Neural progenitor cell (in vitro differentiated cells): ENCODE measurements at regions not wholly inside any gene's neighbourhood (a gene's known extent, or its start where the extent isn't known, plus 50 kb on each side); places are given as distances from the start of the nearest gene placed in this dataset.

Source experiments
- DNase-seq: peaks from one replicate; pipeline ENCODE4 v3.0.0-alpha.2; 2016; ENCODE audit warnings: low spot score
- H2AFZ ChIP-seq: fragments of 200-600 bp; sonication (generic); replicated peaks from 2 replicates; pipeline ENCODE4 v1.6.1; 2016; ENCODE audit warnings: antibody characterized with exemption
- H3F3A ChIP-seq: fragments of 200-600 bp; sonication (generic); 2 replicates; pipeline ENCODE4 v1.6.1; 2016; ENCODE audit warnings: antibody characterized with exemption, low read depth
- H3K27ac ChIP-seq: fragments of 200-600 bp; sonication (generic); 2 replicates; pipeline ENCODE4 v1.5.1; 2016; ENCODE audit warnings: mild to moderate bottlenecking
- H3K27me3 ChIP-seq: fragments of 200-600 bp; sonication (generic); 2 replicates; pipeline ENCODE4 v1.6.1; 2016; ENCODE audit warnings: mild to moderate bottlenecking, moderate library complexity
- H3K36me3 ChIP-seq: fragments of 200-600 bp; sonication (generic); 2 replicates; pipeline ENCODE4 v1.5.1; 2016
- H3K4me1 ChIP-seq: fragments of 200-600 bp; sonication (generic); 2 replicates; pipeline ENCODE4 v1.6.1; 2016; ENCODE audit warnings: mixed run types
- H3K4me2 ChIP-seq: fragments of 200-600 bp; sonication (generic); 2 replicates; pipeline ENCODE4 v1.6.1; 2016
- H3K4me3 ChIP-seq: fragments of 200-600 bp; sonication (generic); 2 replicates; pipeline ENCODE4 v1.5.1; 2016
- H3K79me2 ChIP-seq: fragments of 200-600 bp; sonication (generic); 2 replicates; pipeline ENCODE4 v1.6.1; 2016; ENCODE audit warnings: low read depth
- H3K9ac ChIP-seq: fragments of 200-600 bp; sonication (generic); 2 replicates; pipeline ENCODE4 v1.6.1; 2016
- H3K9me3 ChIP-seq: fragments of 200-600 bp; sonication (generic); 2 replicates; pipeline ENCODE4 v1.5.1; 2016; ENCODE audit warnings: low read depth
- H4K20me1 ChIP-seq: fragments of 200-600 bp; sonication (generic); 2 replicates; pipeline ENCODE4 v1.6.1; 2016; ENCODE audit warnings: low read depth
- H3K27ac Mint-ChIP-seq: 3 replicates; pipeline ENCODE4 v1.8.0; 2021; ENCODE audit warnings: mixed read lengths
- H3K27me3 Mint-ChIP-seq: 2 replicates; pipeline ENCODE4 v1.8.0; 2022; ENCODE audit warnings: low read depth, mild to moderate bottlenecking, inconsistent platforms, moderate library complexity, mixed read lengths; ENCODE audit not compliant: insufficient read depth
- H3K36me3 Mint-ChIP-seq: 3 replicates; pipeline ENCODE4 v1.8.0; 2021; ENCODE audit warnings: mixed read lengths
- H3K4me1 Mint-ChIP-seq: 3 replicates; pipeline ENCODE4 v1.8.0; 2021; ENCODE audit warnings: mixed read lengths
- H3K4me3 Mint-ChIP-seq: 3 replicates; pipeline ENCODE4 v1.8.0; 2021; ENCODE audit warnings: mild to moderate bottlenecking, moderate library complexity, mixed read lengths
- H3K9me3 Mint-ChIP-seq: 3 replicates; pipeline ENCODE4 v1.8.0; 2020; ENCODE audit warnings: mixed read lengths
- CTCF ChIP-seq: fragments of 200-600 bp; sonication (generic); IDR thresholded peaks from 2 replicates; pipeline ENCODE4 v1.5.1; 2017; ENCODE audit warnings: antibody characterized with exemption, mild to moderate bottlenecking
- EZH2 ChIP-seq: fragments of 200-600 bp; sonication (generic); IDR thresholded peaks from 2 replicates; pipeline ENCODE4 v1.6.1; 2017; ENCODE audit warnings: antibody characterized with exemption, mild to moderate bottlenecking, moderate library complexity
- EZH2phosphoT487 ChIP-seq: fragments of 200-600 bp; sonication (generic); IDR thresholded peaks from 2 replicates; pipeline ENCODE4 v1.6.1; 2017; ENCODE audit warnings: antibody characterized with exemption

GRCh38 chr1:200329208-200329882, 80.5 kb downstream of the ZNF281 start:
- no peaks in the 10 kb centered on the region for H3K36me3 Mint-ChIP-seq
- H3K36me3 ChIP-seq: no peaks in the 10 kb centered on the region
- H3K4me2 ChIP-seq: no peak overlapping the region
- no peak overlapping the region for H2AFZ ChIP-seq
- peaks cover 19% of the 10 kb centered on the region for H3K4me1 Mint-ChIP-seq
- peaks cover 15% of the 10 kb centered on the region for H3K4me1 ChIP-seq
- no peak overlapping the region for H3K4me3 Mint-ChIP-seq
- no peak overlapping the region for H3K27ac ChIP-seq
- no peaks in the 10 kb centered on the region for H3K9me3 Mint-ChIP-seq
- no peaks in the 10 kb centered on the region for H3F3A ChIP-seq
- H3K27me3 ChIP-seq: peaks cover 26% of the 10 kb centered on the region
- H3K27ac Mint-ChIP-seq: no peak overlapping the region
- no peak overlapping the region for H3K9ac ChIP-seq
- H3K4me3 ChIP-seq: no peak overlapping the region
- H3K79me2 ChIP-seq: no peaks in the 10 kb centered on the region
- H3K9me3 ChIP-seq: no peaks in the 10 kb centered on the region
- TF ChIP-seq EZH2: no peak
- no peak for TF ChIP-seq EZH2phosphoT487
- no peak for TF ChIP-seq CTCF
- DNase-seq: no peak
- H3K27me3 Mint-ChIP-seq: peaks cover 17% of the 10 kb centered on the region
- no peaks in the 10 kb centered on the region for H4K20me1 ChIP-seq

GRCh38 chr1:200328379-200328778, 81.5 kb downstream of the ZNF281 start:
- Histone ChIP-seq H2AFZ (no peak overlapping the region), H3K4me3 (no peak overlapping the region), H3K27me3 (peaks cover 26% of the 10 kb centered on the region), H3K4me2 (no peak overlapping the region), H3K9ac (no peak overlapping the region), H3K9me3 (no peaks in the 10 kb centered on the region), H3F3A (no peaks in the 10 kb centered on the region), H3K4me1 (peaks cover 15% of the 10 kb centered on the region), H4K20me1 (no peaks in the 10 kb centered on the region), H3K27ac (no peak overlapping the region), H3K79me2 (no peaks in the 10 kb centered on the region), H3K36me3 (no peaks in the 10 kb centered on the region)
- Mint-ChIP-seq H3K27me3 (peaks cover 19% of the 10 kb centered on the region), H3K27ac (no peak overlapping the region), H3K9me3 (no peaks in the 10 kb centered on the region), H3K4me1 (peaks cover 19% of the 10 kb centered on the region), H3K36me3 (no peaks in the 10 kb centered on the region), H3K4me3 (no peak overlapping the region)
- no peak for DNase-seq
- TF ChIP-seq EZH2phosphoT487: no peak
- no peak for TF ChIP-seq EZH2
- TF ChIP-seq CTCF: no peak

- Histone ChIP-seq H3K4me2 (no peak overlapping the region), H3K27ac (no peak overlapping the region), H3K27me3 (peaks cover 5% of the 10 kb centered on the region), H3K9ac (no peak overlapping the region), H4K20me1 (no peaks in the 10 kb centered on the region), H3K4me3 (no peak overlapping the region), H2AFZ (no peak overlapping the region), H3K4me1 (peaks cover 9% of the 10 kb centered on the region), H3K36me3 (no peaks in the 10 kb centered on the region), H3F3A (peaks cover 6% of the 10 kb centered on the region), H3K79me2 (no peaks in the 10 kb centered on the region), H3K9me3 (no peaks in the 10 kb centered on the region)
- DNase-seq: no peak
- Mint-ChIP-seq H3K27me3 (peaks cover 17% of the 10 kb centered on the region), H3K4me1 (peaks cover 13% of the 10 kb centered on the region), H3K4me3 (no peak overlapping the region), H3K36me3 (no peaks in the 10 kb centered on the region), H3K27ac (no peak overlapping the region), H3K9me3 (no peaks in the 10 kb centered on the region)
- TF ChIP-seq EZH2phosphoT487 (no peak), EZH2 (no peak), CTCF (no peak)
Measured at GRCh38 chr1:200323856-200324400, 85.9 kb downstream of the ZNF281 start.
